H1 (cell line): ENCODE measurements at regions not wholly inside any gene's neighbourhood (a gene's known extent, or its start where the extent isn't known, plus 50 kb on each side); places are given as distances from the start of the nearest gene placed in this dataset.

ENCODE experiments used
- CTCF ChIA-PET: fragments of 300-600 bp; sonication (Branson Sonifier 250); formaldehyde crosslinking; loops from one replicate; lab custom pipeline; 2021; ENCODE audit not compliant: partially characterized antibody; lab: Charles Lee
- POLR2A ChIA-PET: fragments of 300-600 bp; sonication (Branson Sonifier 250); formaldehyde crosslinking; loops from one replicate; lab custom pipeline; 2021; ENCODE audit warnings: inconsistent platforms; ENCODE audit not compliant: partially characterized antibody; lab: Charles Lee
- DNase-seq, 2 experiments: peaks; one replicate each; pipeline versions ENCODE4 v3.0.0 to v3.0.0-alpha.2; 2010 to 2022; ENCODE audit warnings: low spot score in 2 of 2, low read depth in 1 of 2, mixed read lengths in 1 of 2
- FAIRE-seq: peaks from 2 replicates; lab custom pipeline; 2011; peaks lifted over from hg19 to GRCh38; lab: Jason Lieb, UNC
- H2AFZ ChIP-seq: 2 replicates; pipeline ENCODE4 v1.8.1; 2012; ENCODE audit warnings: low read length, inconsistent platforms
- H2AK5ac ChIP-seq: 2 replicates; pipeline ENCODE4 v1.6.1; 2013; ENCODE audit warnings: low read depth, low read length
- H2BK120ac ChIP-seq: replicated peaks from 2 replicates; pipeline ENCODE3; 2013; ENCODE audit warnings: low read depth, low read length, inconsistent platforms
- H2BK12ac ChIP-seq: 2 replicates; pipeline ENCODE4 v1.6.1; 2013; ENCODE audit warnings: low read depth, low read length
- H2BK15ac ChIP-seq: 2 replicates; pipeline ENCODE4 v1.6.1; 2013; ENCODE audit warnings: low read length
- H2BK20ac ChIP-seq: 2 replicates; pipeline ENCODE4 v1.6.1; 2013; ENCODE audit warnings: low read length
- H2BK5ac ChIP-seq: 2 replicates; pipeline ENCODE4 v1.6.1; 2013; ENCODE audit warnings: low read depth, low read length
- H3K14ac ChIP-seq: 2 replicates; pipeline ENCODE4 v1.6.1; 2013; ENCODE audit warnings: inconsistent platforms; ENCODE audit not compliant: insufficient read length
- H3K18ac ChIP-seq: 2 replicates; pipeline ENCODE4 v1.6.1; 2013; ENCODE audit warnings: low read length; ENCODE audit errors: extremely low read depth
- H3K23ac ChIP-seq: 2 replicates; pipeline ENCODE4 v1.6.1; 2013; ENCODE audit warnings: inconsistent platforms; ENCODE audit not compliant: insufficient read length
- H3K23me2 ChIP-seq: 2 replicates; pipeline ENCODE4 v1.6.1; 2013; ENCODE audit warnings: low read depth, low read length
- H3K27ac ChIP-seq: 2 replicates; pipeline ENCODE4 v1.6.1; 2011; ENCODE audit warnings: low read depth, low read length, inconsistent platforms
- H3K27me3 ChIP-seq, 4 experiments: replicated peaks in 1 of 4; 1 replicate in 1 of 4; 2 replicates in 3 of 4; pipeline versions ENCODE4 v1.6.1 to v1.8.1; 2011 to 2013; ENCODE audit warnings: low read length in 3 of 4, mild to moderate bottlenecking in 3 of 4, inconsistent platforms in 2 of 4, mixed read lengths in 2 of 4, moderate library complexity in 1 of 4; ENCODE audit not compliant: control insufficient read depth in 3 of 4, insufficient read depth in 3 of 4; ENCODE audit errors: extremely low read depth in 1 of 4
- H3K36me3 ChIP-seq, 4 experiments: 2 replicates each; pipeline versions ENCODE4 v1.6.1 to v1.8.1; 2011 to 2013; ENCODE audit warnings: mild to moderate bottlenecking in 4 of 4, low read length in 3 of 4, moderate library complexity in 2 of 4, control low read depth in 1 of 4, inconsistent platforms in 1 of 4; ENCODE audit not compliant: insufficient read depth in 4 of 4, control insufficient read depth in 2 of 4
- H3K4ac ChIP-seq: replicated peaks from 2 replicates; pipeline ENCODE3; 2013; ENCODE audit warnings: low read length, low read depth, mixed read lengths, inconsistent platforms; ENCODE audit not compliant: insufficient read length
- H3K4me1 ChIP-seq, 4 experiments: replicated peaks in 1 of 4; 1 replicate in 1 of 4; 2 replicates in 3 of 4; pipeline versions ENCODE4 v1.6.1 to v1.8.1; 2011 to 2013; ENCODE audit warnings: low read length in 3 of 4, inconsistent platforms in 2 of 4, mixed read lengths in 1 of 4; ENCODE audit not compliant: insufficient read depth in 4 of 4, control insufficient read depth in 3 of 4
- H3K4me2 ChIP-seq, 2 experiments: 2 replicates each; pipeline versions ENCODE4 v1.6.1 to v1.8.1; 2011 to 2013; ENCODE audit warnings: low read depth in 2 of 2, low read length in 2 of 2, control low read depth in 1 of 2, inconsistent platforms in 1 of 2, mild to moderate bottlenecking in 1 of 2; ENCODE audit not compliant: insufficient read depth in 1 of 2
- H3K4me3 ChIP-seq, 4 experiments: fragments of 200-600, 300-600 bp in 1 of 4; sonication (generic), shearing (Covaris generic), sonication (Bioruptor Twin) in 1 of 4; 2 replicates each; pipeline versions ENCODE4 v1.5.1 to v1.8.1; 2011 to 2016; ENCODE audit warnings: low read length in 4 of 4, low read depth in 3 of 4, control low read depth in 2 of 4, inconsistent platforms in 2 of 4, mild to moderate bottlenecking in 2 of 4, mixed read lengths in 1 of 4, moderate library complexity in 1 of 4; ENCODE audit not compliant: insufficient read depth in 2 of 4; ENCODE audit errors: extremely low read depth in 1 of 4
- H3K56ac ChIP-seq: replicated peaks from 2 replicates; pipeline ENCODE3; 2013; ENCODE audit warnings: low read depth, mild to moderate bottlenecking, mixed read lengths, low read length, inconsistent platforms; ENCODE audit not compliant: insufficient read length
- H3K79me1 ChIP-seq: 2 replicates; pipeline ENCODE4 v1.6.1; 2013; ENCODE audit warnings: low read depth, low read length, control low read depth
- H3K79me2 ChIP-seq, 2 experiments: 2 replicates each; pipeline versions ENCODE4 v1.6.1 to v1.8.1; 2012 to 2013; ENCODE audit warnings: low read length in 2 of 2, mild to moderate bottlenecking in 2 of 2, inconsistent platforms in 1 of 2; ENCODE audit not compliant: insufficient read depth in 2 of 2, control insufficient read depth in 1 of 2
- H3K9ac ChIP-seq, 4 experiments: replicated peaks in 1 of 4; 1 replicate in 1 of 4; 2 replicates in 3 of 4; pipeline versions ENCODE4 v1.6.1 to v1.8.1; 2011 to 2013; ENCODE audit warnings: low read depth in 3 of 4, low read length in 3 of 4, control low read depth in 2 of 4, mild to moderate bottlenecking in 2 of 4, moderate library complexity in 2 of 4, inconsistent platforms in 1 of 4; ENCODE audit errors: extremely low read depth in 1 of 4
- H3K9me3 ChIP-seq, 2 experiments: 2 replicates each; pipeline versions ENCODE4 v1.6.1 to v1.8.1; 2012 to 2013; ENCODE audit warnings: mild to moderate bottlenecking in 2 of 2, moderate library complexity in 2 of 2, control low read depth in 1 of 2, inconsistent platforms in 1 of 2, low read depth in 1 of 2, low read length in 1 of 2, mixed read lengths in 1 of 2; ENCODE audit not compliant: insufficient read depth in 2 of 2
- H4K20me1 ChIP-seq, 2 experiments: replicated peaks in 1 of 2; 2 replicates each; pipeline versions ENCODE3 to v1.8.1; 2011 to 2013; ENCODE audit warnings: inconsistent platforms in 2 of 2, low read length in 2 of 2, mild to moderate bottlenecking in 1 of 2; ENCODE audit not compliant: insufficient read depth in 2 of 2, control insufficient read depth in 1 of 2
- H4K5ac ChIP-seq: 2 replicates; pipeline ENCODE4 v1.6.1; 2013; ENCODE audit warnings: low read length, low read depth, mixed read lengths, inconsistent platforms; ENCODE audit not compliant: insufficient read length
- H4K8ac ChIP-seq: 2 replicates; pipeline ENCODE4 v1.8.0; 2013; ENCODE audit warnings: mild to moderate bottlenecking, moderate library complexity, low read length, inconsistent platforms; ENCODE audit not compliant: insufficient read depth; ENCODE audit errors: extremely low read depth
- H4K91ac ChIP-seq: replicated peaks from 2 replicates; pipeline ENCODE3; 2013; ENCODE audit warnings: low read length, mixed read lengths, inconsistent platforms; ENCODE audit not compliant: insufficient read length
- BRCA1 ChIP-seq: IDR thresholded peaks from 2 replicates; pipeline ENCODE4 v1.6.1; 2012; ENCODE audit warnings: low read depth, low read length, improper control_type of control experiment
- CBX8 ChIP-seq: fragments of 300-800, 300-1000 bp; sonication (generic); IDR thresholded peaks from 2 replicates; pipeline ENCODE4 v1.7.1; 2016; ENCODE audit warnings: low read depth, low read length, borderline replicate concordance
- CEBPB ChIP-seq: IDR thresholded peaks from 2 replicates; pipeline ENCODE4 v1.6.1; 2012; ENCODE audit warnings: low read depth, low read length
- EP300 ChIP-seq, 2 experiments: IDR thresholded peaks; 1 replicate in 1 of 2; 2 replicates in 1 of 2; pipeline ENCODE4 v1.6.1; 2011 to 2012; ENCODE audit warnings: low read depth in 2 of 2, low read length in 2 of 2, mild to moderate bottlenecking in 2 of 2, borderline replicate concordance in 1 of 2, inconsistent platforms in 1 of 2, moderate library complexity in 1 of 2
- MAFK ChIP-seq: IDR thresholded peaks from 2 replicates; pipeline ENCODE4 v1.6.1; 2012; ENCODE audit warnings: low read depth, mild to moderate bottlenecking, improper control_type of control experiment, low read length
- POLR2AphosphoS5 ChIP-seq: IDR thresholded peaks from 2 replicates; pipeline ENCODE4 v1.6.1; 2011; ENCODE audit warnings: low read depth, low read length
- SAP30 ChIP-seq: fragments of 300-600 bp; sonication (generic); IDR thresholded peaks from 2 replicates; pipeline ENCODE4 v1.7.1; 2012; ENCODE audit warnings: low read length, moderate library complexity, mild to moderate bottlenecking, inconsistent platforms; ENCODE audit not compliant: insufficient read depth, insufficient replicate concordance
- SIN3A ChIP-seq, 2 experiments: IDR thresholded peaks in 1 of 2; conservative IDR thresholded peaks in 1 of 2; 2 replicates each; pipeline ENCODE4 v1.6.1; 2011 to 2012; ENCODE audit warnings: low read length in 2 of 2, improper control_type of control experiment in 1 of 2, low read depth in 1 of 2, mild to moderate bottlenecking in 1 of 2
- TEAD4 ChIP-seq: IDR thresholded peaks from 2 replicates; pipeline ENCODE4 v1.6.1; 2012; ENCODE audit warnings: low read depth, low read length, inconsistent platforms, mixed read lengths
- USF2 ChIP-seq: IDR thresholded peaks from 2 replicates; pipeline ENCODE4 v1.6.1; 2011; ENCODE audit warnings: low read length, improper control_type of control experiment
- WGBS, 2 experiments: shearing (Covaris generic) in 1 of 2; methylation state at CpG; one replicate each; pipeline versions ENCODE4 v1.1.6 to v1.1.7; 2013 to 2015; ENCODE audit warnings: low lambda C conversion rate in 2 of 2, mixed read lengths in 2 of 2, inconsistent platforms in 1 of 2, low coverage in 1 of 2, missing lambda C conversion rate in 1 of 2; ENCODE audit not compliant: insufficient replicate concordance in 2 of 2, insufficient coverage in 1 of 2, insufficient read length in 1 of 2; ENCODE audit errors: extremely low coverage in 1 of 2, missing lambda C conversion rate in 1 of 2; 5-methylcytosine and 5-hydroxymethylcytosine counted together

DNA sequence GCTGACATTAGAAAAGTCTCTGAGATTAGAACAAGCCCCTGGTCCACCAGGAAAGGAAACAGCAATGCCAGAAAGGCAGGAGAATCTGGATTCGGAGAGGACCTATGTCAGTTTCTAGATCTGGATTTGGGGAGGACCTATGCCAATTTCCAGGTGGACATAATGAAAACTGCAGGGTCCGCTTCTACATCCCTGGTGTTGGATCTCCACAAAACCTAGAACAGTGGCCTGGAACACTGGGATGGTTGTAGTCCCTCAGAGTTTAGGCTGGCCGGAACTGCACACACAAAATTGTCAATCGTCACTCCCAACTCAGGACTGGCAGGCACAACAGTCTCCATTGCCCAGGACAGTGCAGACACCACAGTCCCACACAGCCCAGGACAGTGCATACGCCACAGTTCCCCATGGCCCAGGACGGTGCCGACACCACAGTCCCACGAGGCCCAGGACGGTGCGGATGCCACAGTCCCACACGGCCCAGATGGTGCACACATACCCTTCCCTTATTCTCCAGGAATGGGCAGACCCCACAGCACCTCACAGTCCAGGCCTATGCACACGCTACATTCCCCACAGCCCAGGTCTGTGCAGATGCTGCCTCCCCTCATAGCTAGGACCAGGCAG lies 341.7 kb downstream of the UQCRFS1 start:
- FAIRE-seq, result no peak
- Histone ChIP-seq H3K14ac (no peak overlapping the region), H3K4me2 (no peak overlapping the region), H3K18ac (no peak overlapping the region), H3K23ac (no peak overlapping the region), H2AFZ (no peak overlapping the region), H2BK15ac (no peak overlapping the region), H3K27ac (no peak overlapping the region), H3K36me3 (no peaks in the 10 kb centered on the region), H2AK5ac (no peak overlapping the region), H3K4me1 (no peaks in the 10 kb centered on the region; a peak in 1 of 7 replicates), H3K79me2 (no peaks in the 10 kb centered on the region), H4K91ac (no peak overlapping the region), H3K56ac (no peak overlapping the region), H4K5ac (no peak overlapping the region), H3K4me3 (no peak overlapping the region), H3K79me1 (no peaks in the 10 kb centered on the region), H3K27me3 (no peaks in the 10 kb centered on the region), H3K9me3 (no peaks in the 10 kb centered on the region; a peak in 1 of 4 replicates), H3K23me2 (no peaks in the 10 kb centered on the region), H3K9ac (no peak overlapping the region), H3K4ac (no peak overlapping the region), H4K20me1 (no peaks in the 10 kb centered on the region), H2BK120ac (no peak overlapping the region), H2BK20ac (0 out of 2 replicates have a peak overlapping the region, but pooled peaks have one; percentile 48), H4K8ac (no peak overlapping the region), H2BK12ac (peak overlapping the region; percentile 1; the same call in 1 of the 2 replicates), H2BK5ac (no peak overlapping the region)
- TF ChIP-seq BRCA1 (no peak), EP300 (IDR thresholded peaks at IDR 0.05; ENCODE audit: borderline replicate concordance in 1 of 2, low read depth in 2 of 2, low read length in 2 of 2) (no peak), TEAD4 (no peak), MAFK (no peak), USF2 (no peak), CBX8 (no peak), SIN3A (conservative IDR thresholded peaks at IDR 0.05 in 1 of 2, IDR thresholded peaks at IDR 0.05 in 1 of 2; ENCODE audit: low read depth in 1 of 2, low read length in 2 of 2) (no peak), CEBPB (no peak), POLR2AphosphoS5 (no peak), SAP30 (no peak)
- ChIA-PET POLR2A (no interaction called here), CTCF (interaction anchor here (1.2 kb wide), 1 partner anchor 134 kb away, joined by 3 read pairs; no protein-coding TSS in a partner anchor)
- WGBS, 2 experiments, result 95% methylated on average over 12 of the region's 12 CpGs; no CpG with 5 or more reads in 1 of the 2 experiments
- DNase-seq, result no peak
